HepG2 (cell line): ENCODE measurements at regions not wholly inside any gene's neighbourhood (a gene's known extent, or its start where the extent isn't known, plus 50 kb on each side); places are given as distances from the start of the nearest gene placed in this dataset.

ENCODE experiments used
- small RNA-seq, 3 experiments: library from RNA; depleted of rRNA; stranded (forward); fragments of <200 nt; gene quantifications; one replicate each; pipeline ENCODE3, GENCODE V24; 2012; ENCODE audit warnings: low read depth in 2 of 3, low replicate concordance in 1 of 3; ENCODE audit not compliant: insufficient read length in 3 of 3, insufficient read depth in 2 of 3

Small RNA genes lying in the stretch of these regions (small RNA-seq; reads per million reads assigned to genes)
- gene AP003733.2: 0 reads per million in 3 experiments
